Panc1 (cell line): ENCODE measurements at regions not wholly inside any gene's neighbourhood (a gene's known extent, or its start where the extent isn't known, plus 50 kb on each side); places are given as distances from the start of the nearest gene placed in this dataset.

Source experiments
- POLR2AphosphoS5 ChIP-seq: IDR thresholded peaks from 2 replicates; pipeline ENCODE4 v1.6.1; 2012; ENCODE audit warnings: mild to moderate bottlenecking, low read depth, low read length, moderate library complexity
- TF ChIP-seq, protein P1 (sequence below): fragments of 450-650 bp; IDR thresholded peaks from 2 replicates; pipeline ENCODE4 v1.5.1; 2017; ENCODE audit warnings: mild to moderate bottlenecking

DNA sequence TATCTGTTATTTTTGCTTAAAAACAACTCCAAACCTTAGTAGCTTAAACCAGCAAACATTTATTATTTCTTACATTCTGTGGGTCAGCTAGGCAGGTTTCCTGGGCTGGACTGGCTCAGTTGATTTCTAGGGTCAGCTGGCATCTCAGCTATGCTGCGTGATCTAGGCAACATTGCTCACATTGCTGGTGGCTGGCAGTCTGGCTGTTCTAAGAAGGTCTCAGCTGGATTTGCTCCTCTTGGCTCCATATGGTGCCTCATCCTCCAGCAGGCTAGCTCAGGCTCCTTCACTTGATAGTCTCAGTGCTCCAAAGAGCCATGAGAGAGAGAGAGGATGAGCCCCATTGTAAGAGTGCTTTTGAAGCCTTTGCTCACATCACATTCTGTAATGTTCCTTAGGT lies 470.6 kb upstream of the CDH5 start:
- TF ChIP-seq, protein P1, sequence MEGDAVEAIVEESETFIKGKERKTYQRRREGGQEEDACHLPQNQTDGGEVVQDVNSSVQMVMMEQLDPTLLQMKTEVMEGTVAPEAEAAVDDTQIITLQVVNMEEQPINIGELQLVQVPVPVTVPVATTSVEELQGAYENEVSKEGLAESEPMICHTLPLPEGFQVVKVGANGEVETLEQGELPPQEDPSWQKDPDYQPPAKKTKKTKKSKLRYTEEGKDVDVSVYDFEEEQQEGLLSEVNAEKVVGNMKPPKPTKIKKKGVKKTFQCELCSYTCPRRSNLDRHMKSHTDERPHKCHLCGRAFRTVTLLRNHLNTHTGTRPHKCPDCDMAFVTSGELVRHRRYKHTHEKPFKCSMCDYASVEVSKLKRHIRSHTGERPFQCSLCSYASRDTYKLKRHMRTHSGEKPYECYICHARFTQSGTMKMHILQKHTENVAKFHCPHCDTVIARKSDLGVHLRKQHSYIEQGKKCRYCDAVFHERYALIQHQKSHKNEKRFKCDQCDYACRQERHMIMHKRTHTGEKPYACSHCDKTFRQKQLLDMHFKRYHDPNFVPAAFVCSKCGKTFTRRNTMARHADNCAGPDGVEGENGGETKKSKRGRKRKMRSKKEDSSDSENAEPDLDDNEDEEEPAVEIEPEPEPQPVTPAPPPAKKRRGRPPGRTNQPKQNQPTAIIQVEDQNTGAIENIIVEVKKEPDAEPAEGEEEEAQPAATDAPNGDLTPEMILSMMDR: no peak
- no peak for TF ChIP-seq POLR2AphosphoS5
